Endothelial cell of hepatic sinusoid (primary cell): ENCODE measurements at regions not wholly inside any gene's neighbourhood (a gene's known extent, or its start where the extent isn't known, plus 50 kb on each side); places are given as distances from the start of the nearest gene placed in this dataset.

Experiments
- in situ Hi-C: cut with HindIII; loops from 2 replicates; pipeline ENCODE4 v1.10.0; 2017; ENCODE audit warnings: low sequenced_read_pairs

DNA sequence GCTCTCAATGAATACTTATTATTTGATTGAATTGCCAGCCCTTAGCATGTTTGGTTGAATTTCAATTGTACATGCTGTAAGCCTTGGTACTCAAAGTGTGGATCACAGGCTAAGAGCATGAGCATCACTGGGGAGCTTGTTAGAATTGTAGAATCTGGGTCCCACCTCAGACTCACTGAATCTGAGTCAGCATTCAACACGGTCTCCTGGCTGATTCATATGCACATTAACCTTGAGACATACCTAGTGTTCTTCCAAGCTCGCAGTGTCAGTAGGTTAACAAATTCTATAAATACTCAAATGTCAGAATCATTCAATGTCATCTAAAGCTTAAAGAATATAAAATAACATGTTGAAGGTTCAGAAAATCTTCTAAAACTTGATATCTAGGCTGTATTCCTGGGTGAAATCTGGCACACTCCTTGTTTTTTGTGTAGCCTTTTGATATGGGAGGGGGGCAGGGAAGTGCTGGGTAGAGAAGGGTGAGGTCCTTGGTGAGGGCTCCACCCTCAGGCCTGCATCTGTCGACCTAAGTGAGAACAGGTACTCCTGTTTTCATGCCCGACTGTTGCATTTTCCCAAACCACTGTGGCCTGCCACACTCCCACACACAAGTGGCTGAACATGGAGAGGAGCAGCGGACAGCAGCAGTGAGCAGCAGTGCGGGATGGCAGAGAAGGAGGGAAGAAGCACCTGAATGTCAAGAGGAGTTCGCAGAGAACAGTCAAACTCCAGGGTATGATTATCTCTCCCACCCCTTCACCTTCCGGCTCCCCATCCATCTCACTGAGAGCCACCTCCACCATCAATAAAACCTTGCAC lies 529.6 kb upstream of the IGFBP7 start:
- in situ Hi-C loops: no loop called here

DNA sequence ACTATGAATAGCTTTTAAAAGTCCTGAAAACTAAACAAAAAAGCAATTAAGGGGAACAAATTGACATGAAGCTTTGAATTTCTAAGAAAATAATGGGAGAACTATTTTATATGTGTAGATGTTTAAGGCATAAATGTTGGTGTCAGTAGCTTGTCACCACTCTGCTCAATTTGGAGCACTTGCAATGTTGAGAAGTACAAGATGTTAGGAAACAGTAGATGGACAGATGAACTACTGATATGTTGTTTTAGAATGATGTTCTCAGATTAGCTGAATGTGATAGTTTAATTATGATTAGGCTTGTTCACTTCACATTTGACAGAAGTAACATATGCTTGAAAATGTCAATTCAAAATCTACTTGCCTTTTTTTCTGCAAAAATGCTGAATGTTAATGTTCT lies 525.7 kb upstream of the IGFBP7 start:
- in situ Hi-C loops: no loop called here

DNA sequence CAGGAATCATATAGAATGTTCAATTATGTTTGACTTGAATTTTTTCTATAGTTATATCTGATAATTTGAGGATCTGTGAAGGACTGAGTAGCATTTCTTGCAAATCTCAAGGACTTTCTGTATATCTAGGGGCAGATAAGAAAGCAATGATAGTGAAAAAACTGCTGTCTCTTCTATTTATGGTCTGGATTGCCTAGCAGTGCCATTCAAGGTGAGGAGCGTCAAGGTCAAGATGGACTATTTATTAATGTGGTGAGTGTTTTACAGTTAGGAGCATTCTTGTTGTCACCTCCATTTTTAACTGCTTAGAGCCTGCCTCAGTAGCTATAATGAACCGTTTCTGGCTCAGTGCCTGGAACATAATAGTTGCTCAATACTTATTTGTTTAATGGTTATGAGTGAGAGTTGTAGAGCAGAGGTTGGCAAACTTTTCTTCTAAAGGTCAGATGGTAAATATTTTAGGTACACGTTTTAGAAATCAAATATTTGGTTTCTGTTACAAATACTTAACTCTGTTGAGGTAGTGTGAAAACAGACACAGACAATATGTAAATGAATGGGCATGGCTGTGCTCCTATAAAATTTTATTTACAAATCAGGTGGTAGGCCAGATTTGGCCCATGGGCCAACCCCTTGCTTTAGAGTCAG lies 523.2 kb upstream of the IGFBP7 start:
- in situ Hi-C loops: no loop called here

DNA sequence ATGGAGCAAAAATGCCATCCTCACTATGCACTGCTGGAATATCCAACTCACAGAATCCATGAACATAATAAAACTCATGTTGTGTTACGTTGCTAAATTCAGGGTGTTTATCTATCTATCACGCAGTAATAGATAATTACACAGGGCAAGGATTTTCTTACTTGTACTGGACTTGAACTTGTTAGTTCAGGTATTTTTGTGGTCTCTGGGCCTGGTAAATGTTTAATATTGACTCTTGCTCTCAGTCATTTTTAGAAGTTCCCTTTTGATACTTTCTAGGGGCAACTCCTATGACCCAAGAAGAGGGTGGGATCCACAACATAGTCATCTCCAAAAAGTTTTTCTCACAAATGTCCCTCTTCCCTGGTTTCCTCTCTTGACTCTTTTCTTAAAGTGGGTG lies 522.4 kb upstream of the IGFBP7 start:
- in situ Hi-C loops: no loop called here

DNA sequence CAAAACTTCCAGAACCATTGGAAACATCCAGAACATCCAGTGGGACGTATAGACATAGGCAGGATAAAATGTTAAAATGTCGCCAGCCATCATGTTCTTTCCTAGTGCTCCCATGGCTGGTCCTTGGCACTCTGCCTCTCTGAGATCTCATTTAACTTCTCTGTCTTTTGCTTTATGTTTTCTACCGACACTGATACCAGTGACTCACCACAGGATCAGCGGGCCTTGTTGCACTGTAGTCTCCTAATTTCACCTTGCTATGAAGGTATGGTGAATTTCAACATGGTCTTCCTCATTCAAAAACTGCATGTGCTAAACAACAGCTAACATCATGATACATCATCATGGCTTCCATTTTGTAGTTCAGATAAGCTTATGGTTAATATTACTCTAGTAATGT lies 521.0 kb upstream of the IGFBP7 start:
- in situ Hi-C loops: no loop called here

DNA sequence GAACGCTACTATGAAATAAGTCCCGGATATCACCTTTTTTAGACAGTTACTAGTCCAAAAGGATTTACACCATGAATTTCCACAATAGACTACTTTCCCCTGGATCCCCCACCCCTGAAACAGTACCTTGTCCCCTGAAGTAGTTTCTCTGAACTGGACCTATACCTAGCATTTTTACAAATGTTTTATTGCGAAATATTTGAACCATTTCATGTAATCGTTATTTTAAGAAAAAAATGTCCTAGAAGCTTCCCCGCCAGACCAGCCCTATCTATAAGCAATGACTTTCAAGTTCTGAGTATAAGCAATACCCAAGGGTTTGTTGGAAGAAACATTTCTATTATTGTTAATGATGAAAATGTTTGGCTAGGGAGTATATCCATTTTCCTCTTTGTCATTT lies 517.8 kb upstream of the IGFBP7 start:
- in situ Hi-C loops: no loop called here

DNA sequence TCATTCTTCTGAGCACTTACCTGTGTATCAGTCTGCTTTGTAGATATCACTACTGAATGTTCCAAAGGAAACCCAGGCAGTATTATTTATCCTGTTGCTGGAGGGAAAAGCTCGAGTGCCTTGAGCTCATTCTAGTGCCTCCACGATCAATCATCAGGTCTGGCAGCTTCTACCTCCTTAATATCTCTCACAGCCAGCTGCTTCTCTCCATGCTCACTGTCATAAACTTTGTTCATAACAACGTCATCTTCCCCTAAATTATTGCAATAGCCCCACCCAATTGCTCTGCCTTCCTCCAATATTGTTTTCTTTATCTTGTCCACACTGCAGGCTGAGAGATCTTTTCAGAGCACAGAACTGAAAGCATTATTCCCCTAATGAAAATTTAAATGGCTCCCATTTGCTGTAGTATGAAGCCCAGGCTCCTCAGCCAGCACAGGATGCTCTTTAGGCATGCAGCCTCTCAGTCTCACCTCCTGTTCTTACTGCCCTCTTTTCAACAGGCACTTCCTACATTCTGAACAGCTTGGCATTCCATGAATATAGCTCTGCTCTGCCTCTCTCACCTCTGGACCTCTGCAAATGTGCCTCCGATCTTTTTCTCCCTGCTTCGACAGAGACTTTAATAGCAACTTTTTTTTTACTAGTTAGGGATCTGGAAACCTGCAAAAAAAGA lies 504.2 kb upstream of the IGFBP7 start:
- in situ Hi-C loops: no loop called here

DNA sequence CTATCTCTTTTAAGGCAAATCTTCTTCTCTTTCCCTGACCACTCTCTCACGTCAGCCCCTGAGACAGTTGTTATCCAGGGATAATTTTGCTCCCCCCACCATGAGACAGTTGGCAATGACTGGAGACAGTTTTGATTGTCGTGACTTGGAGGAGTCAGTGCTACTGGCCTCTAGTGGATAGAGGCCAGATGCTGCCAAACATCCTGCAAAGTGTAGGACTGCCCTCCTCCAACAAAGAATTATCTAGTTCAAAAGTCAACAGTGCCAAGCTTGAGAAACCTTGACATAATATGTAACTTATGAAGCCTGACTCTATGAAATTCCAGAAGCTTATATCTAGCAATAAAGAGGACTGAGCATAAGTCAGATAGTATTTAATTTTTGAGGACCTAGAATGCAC lies 502.1 kb upstream of the IGFBP7 start:
- in situ Hi-C loops: no loop called here

DNA sequence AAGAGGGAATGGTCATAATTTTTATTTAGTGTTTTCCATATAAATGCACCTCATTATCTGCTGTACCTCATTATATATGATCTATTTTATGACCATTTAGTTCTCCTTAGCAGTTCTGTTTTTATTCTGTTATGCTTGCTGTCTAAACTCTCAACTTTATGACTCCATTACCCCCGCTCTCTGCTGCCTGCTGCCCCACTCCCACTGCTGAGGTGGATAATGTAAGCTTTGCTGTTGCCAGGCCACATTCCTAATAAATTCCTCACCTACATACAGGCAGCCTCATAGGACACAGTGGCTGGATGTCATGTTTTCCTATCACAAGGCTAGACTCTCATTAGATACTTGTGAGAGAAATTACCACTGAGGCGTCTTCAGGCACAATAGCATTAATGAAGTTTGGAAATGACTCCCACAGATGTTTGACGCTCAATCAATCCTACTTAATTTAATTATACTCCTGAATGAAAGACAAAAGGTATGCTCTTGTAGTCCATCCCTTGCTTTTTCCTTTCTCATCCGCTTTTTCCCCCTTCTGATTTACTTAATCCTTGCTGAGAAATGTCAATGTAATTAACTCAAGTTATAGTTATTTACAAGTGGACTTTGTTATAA lies 497.5 kb upstream of the IGFBP7 start:
- in situ Hi-C loops: no loop called here

DNA sequence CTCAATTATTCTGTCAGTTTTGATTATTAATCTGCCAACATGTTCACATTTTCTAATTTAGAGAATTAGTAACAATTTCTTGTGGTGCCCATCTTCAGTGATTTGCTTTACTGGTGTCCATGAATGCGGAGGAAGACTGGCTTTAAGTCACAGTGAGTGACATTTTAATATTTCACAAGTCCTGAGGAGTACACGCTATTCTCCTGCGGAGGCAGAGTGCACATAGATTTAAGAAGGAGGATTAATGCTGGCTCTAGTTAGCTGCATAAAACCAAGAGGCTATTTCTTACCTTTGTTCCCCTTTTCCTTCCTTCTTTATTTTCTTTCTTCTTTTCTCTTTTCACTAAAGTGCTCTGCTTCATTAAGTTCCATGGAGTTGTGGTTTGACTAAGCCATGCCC lies 495.2 kb upstream of the IGFBP7 start:
- in situ Hi-C loops: no loop called here

DNA sequence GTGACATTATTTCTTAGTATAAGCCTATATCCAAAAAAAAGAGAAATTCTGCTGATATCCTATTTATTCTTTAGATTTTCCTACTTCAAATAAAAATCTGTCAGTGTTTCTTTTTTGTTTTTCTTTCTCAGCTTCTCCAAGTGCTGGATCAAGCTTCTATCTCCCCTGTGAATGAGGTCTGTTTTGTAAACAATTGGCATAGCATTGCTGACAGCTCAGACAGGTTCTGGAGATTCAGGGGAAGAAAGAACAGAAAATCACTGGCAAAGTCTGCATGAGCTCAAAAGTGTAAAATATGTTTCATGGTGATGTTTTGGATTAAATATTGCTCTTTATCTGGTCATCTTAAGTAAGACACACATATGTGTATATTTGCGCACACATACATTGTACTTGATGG lies 492.0 kb upstream of the IGFBP7 start:
- in situ Hi-C loops: no loop called here

DNA sequence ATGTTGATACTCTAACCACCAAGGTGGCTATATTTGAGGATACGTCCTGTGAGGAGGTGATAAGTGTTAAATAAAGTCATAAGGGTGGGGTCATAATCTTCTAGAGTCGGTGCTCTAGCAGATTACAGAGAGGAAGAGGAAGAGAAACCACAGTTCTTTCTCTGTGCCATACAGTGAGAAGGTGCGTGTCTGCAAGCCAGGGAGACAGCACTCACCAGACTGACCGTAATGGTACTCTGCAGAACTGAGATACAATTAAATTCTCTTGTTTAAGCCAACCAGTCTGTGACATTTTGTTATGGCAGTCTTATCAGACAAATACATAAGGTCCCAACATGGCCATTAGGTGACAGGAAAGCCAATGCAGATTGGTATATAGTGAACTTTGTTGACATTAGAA lies 480.9 kb upstream of the IGFBP7 start:
- in situ Hi-C loops: no loop called here

DNA sequence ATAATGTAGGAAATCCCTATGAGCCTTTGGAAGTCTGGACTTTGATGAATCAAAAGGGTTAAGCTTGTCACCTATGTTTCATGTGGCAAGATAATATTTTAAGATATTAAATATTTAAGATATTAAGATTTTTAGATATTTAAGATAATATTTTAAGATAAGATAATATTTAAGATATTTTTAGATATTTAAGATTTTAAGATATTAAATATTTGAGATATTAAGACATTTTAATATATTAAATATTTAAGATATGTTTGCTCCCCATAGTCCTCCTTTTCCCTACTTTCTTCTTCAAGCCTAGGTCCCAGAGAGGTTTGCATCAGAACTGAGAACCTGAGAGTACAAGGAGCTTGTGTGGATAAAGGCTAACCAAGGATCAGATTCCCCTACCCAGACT lies 478.4 kb upstream of the IGFBP7 start:
- in situ Hi-C loops: no loop called here

DNA sequence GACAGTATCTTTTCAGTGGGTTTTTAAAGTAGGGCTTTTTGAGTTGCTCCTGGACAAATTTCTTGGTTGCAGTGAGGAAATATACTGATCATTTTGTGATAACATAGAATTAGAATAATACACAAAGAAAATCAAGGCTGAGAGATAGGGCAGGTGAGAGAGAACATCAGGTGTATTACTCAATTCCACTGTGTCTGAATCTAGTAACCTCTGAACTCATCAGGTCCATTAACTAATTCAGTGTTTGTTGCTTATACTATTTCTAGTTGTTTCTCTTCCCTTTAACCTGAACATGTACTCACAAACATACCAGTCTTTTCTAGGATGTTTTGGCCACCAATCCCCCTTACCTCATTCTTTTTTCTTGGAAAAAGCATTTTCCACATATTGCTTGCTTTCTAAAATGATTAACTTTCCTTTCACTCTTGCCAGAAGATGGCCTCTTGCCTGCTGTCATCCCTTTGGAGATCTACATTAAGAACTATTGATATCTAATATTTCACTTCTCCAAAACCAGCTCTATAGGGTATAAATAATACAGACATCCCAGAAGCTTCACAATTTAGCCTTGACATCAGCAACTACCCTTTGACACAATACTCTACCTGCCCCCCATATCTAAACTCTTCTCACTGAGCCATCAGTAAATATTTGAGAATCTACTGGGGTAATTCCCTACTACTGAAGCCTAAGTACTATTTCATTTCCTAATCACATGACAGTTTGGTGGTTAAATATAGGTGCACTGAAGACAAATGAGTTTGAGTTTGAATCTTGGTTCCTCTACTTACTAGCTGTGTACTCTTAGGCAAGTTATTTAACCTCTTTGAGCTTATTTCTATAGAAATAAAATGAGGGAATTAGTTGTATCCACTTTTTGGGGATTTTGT lies 470.8 kb upstream of the IGFBP7 start:
- in situ Hi-C loops: no loop called here

DNA sequence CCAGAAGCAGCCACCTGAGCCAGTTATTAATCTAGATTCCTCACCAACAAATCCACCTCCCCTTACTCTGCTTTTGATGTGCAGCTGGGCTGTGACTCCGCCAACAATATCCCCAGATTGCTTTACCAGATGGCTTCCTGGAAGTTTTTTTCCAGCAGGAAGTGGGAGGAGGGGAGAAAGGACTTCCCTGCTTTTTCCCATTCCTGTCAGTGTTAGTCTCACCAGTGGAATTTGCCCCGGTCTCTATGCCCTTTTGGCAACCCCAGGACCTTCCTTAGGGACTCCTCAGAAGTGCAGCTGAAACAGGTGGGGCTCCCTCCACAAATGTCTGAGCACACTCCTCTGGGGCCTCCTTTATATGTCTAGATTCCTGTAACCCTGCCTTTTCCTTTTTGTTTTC lies 465.2 kb upstream of the IGFBP7 start:
- in situ Hi-C loops: no loop called here

DNA sequence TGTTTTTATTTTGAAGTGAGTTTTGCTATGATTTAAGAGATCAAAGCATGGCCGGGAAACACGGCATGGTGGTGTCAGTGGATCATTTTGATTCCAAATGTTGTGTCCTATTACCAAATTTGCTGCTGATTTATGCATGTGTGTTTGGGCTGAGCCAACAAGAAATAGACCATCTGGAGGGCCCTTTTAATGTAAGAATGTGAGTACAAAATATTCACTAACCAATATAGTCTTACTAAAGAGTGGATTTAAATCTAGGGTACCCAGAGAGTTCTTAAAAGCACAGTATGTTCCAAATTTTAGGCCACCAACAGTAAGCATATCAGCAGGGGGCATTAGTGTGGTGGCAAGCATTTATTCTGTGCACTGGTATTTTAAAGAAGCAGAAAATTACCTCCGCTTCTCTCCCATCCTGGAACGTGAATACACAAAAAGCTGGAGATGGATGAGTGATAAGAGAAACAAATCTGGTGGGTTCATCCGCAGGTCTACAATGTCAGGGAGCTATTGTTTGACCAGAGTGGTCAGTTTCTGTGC lies 444.4 kb upstream of the IGFBP7 start:
- in situ Hi-C loops: no loop called here

DNA sequence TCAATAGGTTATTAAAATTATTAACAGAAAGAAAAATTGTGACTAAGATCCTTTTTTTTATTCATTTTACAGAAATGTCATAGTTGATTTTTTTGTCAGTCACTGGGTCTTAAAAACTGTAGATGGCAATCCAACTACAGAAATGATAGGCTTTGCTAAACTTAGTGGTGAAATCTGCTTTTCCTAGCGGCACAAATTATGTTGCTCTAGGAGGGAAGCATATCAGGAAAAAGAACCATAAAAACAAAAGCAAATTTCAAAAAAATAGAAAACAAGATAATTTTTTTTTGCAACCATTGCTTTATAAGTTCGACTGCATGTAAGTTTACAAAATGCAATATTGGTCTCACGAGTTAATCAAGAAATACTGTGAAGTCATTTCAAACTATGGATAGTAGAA lies 443.5 kb upstream of the IGFBP7 start:
- in situ Hi-C loops: no loop called here

DNA sequence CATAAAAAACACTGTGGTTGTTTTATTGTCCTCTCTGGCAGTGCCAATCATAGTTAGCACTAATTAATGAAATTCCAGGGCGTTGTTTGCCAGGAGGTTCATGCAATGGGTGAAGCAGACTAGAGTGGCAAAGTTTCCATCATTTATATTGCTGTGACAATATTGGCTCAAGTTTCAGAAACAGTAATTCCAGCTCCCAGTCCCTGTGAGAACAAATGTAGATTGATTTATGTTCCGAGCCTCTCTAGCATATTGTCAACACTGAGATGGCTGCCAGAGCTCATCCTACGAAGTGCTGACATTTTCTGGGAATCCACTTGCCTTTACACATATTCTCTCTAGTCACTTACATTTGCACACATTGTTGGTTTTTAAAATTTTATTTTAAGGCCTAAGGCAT lies 440.0 kb upstream of the IGFBP7 start:
- in situ Hi-C loops: no loop called here

DNA sequence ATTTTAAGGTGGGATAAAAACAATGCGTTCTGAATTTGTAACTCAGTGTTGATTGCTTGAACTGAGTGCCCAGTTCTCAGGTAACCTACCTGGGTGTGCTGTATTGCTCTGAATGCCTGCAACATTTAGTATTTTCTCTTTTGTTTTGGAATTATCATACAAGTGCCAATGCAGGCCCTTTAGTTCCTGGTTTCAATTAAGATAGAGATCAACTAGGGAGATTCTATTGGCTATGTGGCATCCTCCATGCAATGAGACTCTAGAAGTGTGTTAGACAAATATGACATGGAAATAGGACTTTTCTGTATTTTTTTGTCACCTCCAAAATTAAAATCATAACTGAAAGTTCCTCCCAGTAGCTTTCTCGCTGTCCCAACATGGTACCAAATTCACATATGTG lies 438.7 kb upstream of the IGFBP7 start:
- in situ Hi-C loops: no loop called here

DNA sequence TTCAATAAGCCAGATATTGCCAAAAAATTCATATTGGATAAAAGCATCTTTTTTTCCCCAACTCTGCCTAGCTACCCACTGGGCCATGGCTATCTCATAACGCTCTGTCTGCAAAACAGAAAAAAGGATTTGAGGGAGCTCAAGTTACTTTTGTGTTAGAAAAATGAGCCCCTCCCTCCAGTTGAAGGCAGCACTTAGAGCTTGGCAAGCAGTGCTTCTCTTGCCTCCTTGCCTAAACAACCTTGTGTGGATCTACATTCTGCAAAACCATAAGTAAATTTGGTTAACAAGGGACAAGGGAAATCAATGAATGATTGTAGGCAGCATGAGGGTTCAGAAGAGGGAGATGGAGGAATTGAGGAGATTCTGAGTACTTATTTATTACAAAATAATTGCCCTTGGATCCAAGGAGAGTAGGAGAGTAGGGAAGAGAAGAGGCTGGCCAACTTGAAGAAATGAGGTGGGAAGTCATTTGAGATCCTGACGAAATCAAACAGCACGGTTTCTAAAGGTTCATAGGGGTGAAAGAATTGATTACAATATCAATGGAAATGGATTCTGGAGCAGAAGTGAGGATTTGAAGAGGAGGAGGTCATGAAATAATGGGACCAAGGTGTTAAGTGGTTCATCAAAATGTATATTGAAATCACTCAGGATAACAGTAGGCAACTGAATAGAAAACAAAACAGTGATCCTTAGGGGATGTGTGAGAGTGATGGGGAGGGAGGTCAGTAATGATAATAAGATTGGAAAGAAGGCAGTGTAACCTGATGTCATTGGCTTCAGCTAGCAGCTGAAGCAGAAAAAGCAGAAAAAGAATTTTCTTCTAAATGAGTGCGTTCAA lies 434.8 kb upstream of the IGFBP7 start:
- in situ Hi-C loops: no loop called here
